ENCODE measurements at regions not wholly inside any gene's neighbourhood (a gene's known extent, or its start where the extent isn't known, plus 50 kb on each side); places are given as distances from the start of the nearest gene placed in this dataset.

DNA sequence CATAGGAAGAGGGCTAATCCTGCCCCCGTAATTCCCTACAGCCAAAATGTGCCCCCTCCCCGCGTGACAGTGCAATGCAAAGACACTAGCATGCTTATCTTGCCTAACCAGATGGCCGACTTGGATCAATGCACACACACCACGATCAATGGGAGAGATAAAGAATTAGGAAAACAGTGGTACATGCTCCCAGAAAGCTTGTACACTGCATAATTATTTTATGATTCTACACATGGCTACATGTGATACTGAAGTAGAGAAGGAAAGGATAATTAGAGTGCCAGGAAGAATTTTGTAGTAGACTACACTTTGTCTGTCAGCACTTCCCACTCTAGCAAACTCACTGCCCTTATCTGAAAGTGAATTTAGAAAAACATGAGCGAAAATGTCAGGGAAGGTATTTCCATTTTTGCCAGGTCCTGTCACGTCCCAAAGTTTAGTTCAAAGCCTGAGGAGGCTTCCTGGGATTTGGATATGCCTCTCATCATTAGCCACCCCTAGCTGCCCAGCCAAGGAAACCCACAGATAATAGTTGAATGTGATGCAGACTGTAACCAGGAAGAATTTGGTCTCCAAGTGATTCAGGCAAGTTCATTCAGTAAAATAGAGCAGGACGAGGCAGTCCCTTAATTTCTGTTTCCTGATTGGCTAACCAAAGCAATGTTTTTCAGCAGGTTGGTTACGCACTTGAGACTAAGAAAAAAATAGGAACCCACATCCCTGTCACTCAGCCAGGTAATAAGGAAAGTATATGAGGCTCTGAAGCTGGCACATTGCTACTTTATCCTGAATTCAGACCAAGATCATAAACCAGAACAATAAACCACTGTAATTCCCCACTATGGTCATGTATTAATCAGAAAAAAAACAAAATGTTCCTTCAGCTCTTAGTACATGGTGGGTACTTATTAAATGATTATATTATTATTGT is 199.6 kb upstream of the OTX2 start:
- intact Hi-C loops (cut with DNase I; ENCODE audit: low total_unique reads) (no loop called here), in situ Hi-C loops (cut with MboI; ENCODE audit: low sequenced_read_pairs in 4 of 4) (no loop called here)
- Histone ChIP-seq H3K4me3 (no peak overlapping the region), H3K9me3 (no peaks in the 10 kb centered on the region), H3K36me3 (no peaks in the 10 kb centered on the region), H3K27me3 (no peaks in the 10 kb centered on the region), H3K27ac (no peak overlapping the region), H3K4me1 (no peaks in the 10 kb centered on the region)
- ATAC-seq = no peak
- TF ChIP-seq POLR2A (IDR thresholded peaks at IDR 0.05) = no peak
- TF ChIP-seq, protein P1, sequence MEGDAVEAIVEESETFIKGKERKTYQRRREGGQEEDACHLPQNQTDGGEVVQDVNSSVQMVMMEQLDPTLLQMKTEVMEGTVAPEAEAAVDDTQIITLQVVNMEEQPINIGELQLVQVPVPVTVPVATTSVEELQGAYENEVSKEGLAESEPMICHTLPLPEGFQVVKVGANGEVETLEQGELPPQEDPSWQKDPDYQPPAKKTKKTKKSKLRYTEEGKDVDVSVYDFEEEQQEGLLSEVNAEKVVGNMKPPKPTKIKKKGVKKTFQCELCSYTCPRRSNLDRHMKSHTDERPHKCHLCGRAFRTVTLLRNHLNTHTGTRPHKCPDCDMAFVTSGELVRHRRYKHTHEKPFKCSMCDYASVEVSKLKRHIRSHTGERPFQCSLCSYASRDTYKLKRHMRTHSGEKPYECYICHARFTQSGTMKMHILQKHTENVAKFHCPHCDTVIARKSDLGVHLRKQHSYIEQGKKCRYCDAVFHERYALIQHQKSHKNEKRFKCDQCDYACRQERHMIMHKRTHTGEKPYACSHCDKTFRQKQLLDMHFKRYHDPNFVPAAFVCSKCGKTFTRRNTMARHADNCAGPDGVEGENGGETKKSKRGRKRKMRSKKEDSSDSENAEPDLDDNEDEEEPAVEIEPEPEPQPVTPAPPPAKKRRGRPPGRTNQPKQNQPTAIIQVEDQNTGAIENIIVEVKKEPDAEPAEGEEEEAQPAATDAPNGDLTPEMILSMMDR (IDR thresholded peaks at IDR 0.05 in 4 of 5, conservative IDR thresholded peaks at IDR 0.05 in 1 of 5) = no peak
- no peak for DNase-seq

DNA sequence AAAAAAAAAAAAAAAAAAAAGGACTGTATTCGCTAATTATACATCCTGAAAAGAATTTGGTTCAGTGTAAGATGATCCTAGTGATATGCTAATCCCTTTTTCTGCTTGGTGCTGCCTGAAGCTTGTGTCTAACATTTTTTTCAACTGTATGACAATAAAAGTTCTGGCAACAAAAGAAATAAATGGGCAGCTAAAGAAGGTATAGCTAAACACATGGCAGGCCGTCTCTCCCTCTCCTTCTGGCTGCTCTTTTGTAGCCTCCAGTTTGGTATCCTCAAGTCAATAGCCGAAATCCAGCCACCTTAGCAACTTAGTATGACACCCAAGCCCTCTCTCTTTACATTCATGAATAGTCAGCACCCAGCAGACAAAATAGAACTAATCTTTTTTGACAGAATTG is 198.3 kb upstream of the OTX2 start:
- Histone ChIP-seq H3K9me3 (no peaks in the 10 kb centered on the region), H3K36me3 (no peaks in the 10 kb centered on the region), H3K27me3 (no peaks in the 10 kb centered on the region), H3K27ac (no peak overlapping the region), H3K4me1 (no peaks in the 10 kb centered on the region), H3K4me3 (no peak overlapping the region)
- ATAC-seq (no peak), DNase-seq (no peak)
- in situ Hi-C loops (cut with MboI; ENCODE audit: low sequenced_read_pairs in 4 of 4) (no loop called here), intact Hi-C loops (cut with DNase I; ENCODE audit: low total_unique reads) (no loop called here)
- no peak for TF ChIP-seq POLR2A (IDR thresholded peaks at IDR 0.05)
- TF ChIP-seq, protein P1 (IDR thresholded peaks at IDR 0.05 in 4 of 5, conservative IDR thresholded peaks at IDR 0.05 in 1 of 5) = no peak

DNA sequence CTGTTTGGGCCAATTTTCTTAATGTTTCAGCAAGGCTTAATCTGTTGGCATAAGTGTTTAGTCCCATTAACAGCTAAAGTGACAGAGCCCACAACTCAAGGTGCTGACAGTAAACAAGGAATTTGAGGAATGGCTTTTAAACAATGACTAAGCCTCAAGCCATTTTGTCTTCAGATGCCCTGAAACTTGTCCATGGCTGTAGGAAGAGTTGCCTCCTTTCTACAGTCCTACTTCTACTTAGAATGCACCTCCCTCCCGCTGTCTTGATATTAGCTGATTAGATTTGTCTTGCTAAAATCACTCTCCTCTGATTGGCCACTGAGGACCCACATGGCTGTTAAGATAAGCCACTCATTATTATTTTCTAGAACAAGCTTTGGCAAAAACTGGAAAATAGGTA is 188.4 kb upstream of the OTX2 start:
- Histone ChIP-seq H3K27me3 (no peaks in the 10 kb centered on the region), H3K9me3 (no peaks in the 10 kb centered on the region), H3K36me3 (no peaks in the 10 kb centered on the region), H3K27ac (no peak overlapping the region), H3K4me1 (no peaks in the 10 kb centered on the region), H3K4me3 (no peak overlapping the region)
- DNase-seq = no peak
- no peak for ATAC-seq
- in situ Hi-C loops (cut with MboI; ENCODE audit: low sequenced_read_pairs in 4 of 4) = no loop called here
- intact Hi-C loops (cut with DNase I; ENCODE audit: low total_unique reads) = no loop called here
- TF ChIP-seq, protein P1 (IDR thresholded peaks at IDR 0.05 in 4 of 5, conservative IDR thresholded peaks at IDR 0.05 in 1 of 5) = no peak
- no peak for TF ChIP-seq POLR2A (IDR thresholded peaks at IDR 0.05)

DNA sequence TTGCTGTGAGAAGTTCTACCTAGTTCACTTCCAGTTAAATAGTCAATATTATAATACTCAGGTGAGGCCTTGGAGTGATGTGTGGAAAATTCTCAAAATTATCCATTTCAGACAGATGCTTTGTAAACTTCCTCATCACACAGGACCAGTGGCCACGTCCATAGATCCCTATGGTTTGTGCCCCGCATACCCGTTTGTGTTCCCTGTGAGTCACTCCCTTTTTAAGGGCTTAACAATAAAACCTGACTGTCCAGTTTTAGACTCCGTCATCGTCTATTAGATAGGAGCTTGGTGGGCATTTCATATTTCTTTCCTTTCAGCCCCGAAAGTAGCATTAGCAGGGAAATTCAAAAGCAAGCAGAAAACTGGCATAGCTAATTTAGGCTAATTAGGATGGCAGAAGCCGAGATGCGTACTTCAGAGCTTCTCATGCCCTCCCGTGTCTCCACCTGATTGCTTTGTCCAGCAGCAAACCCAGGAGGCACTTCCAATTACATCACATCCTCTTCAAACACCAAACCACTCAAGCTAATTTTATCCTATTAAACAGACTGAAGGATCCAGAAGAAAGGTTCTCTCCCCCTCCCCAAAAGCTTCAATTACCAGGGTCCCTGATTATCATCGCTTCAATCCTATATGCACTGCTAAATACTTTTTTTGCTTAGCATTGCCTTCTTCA is 186.6 kb upstream of the OTX2 start:
- no peaks in the 10 kb centered on the region for H3K9me3 ChIP-seq
- no peak for TF ChIP-seq POLR2A (IDR thresholded peaks at IDR 0.05)
- TF ChIP-seq, protein P1 (IDR thresholded peaks at IDR 0.05 in 4 of 5, conservative IDR thresholded peaks at IDR 0.05 in 1 of 5) = no peak
- H3K36me3 ChIP-seq = no peaks in the 10 kb centered on the region
- H3K4me1 ChIP-seq = no peaks in the 10 kb centered on the region
- no peaks in the 10 kb centered on the region for H3K27me3 ChIP-seq
- H3K4me3 ChIP-seq = no peak overlapping the region
- in situ Hi-C loops (cut with MboI; ENCODE audit: low sequenced_read_pairs in 4 of 4) (no loop called here), intact Hi-C loops (cut with DNase I; ENCODE audit: low total_unique reads) (no loop called here)
- ATAC-seq (no peak), DNase-seq (no peak)
- H3K27ac ChIP-seq = no peak overlapping the region

Measured in gastrocnemius medialis (tissue), 4 donors.